Activated B cell treated with CpG ODN at 0.5 μM for 24 hours (primary cell): ENCODE measurements at regions not wholly inside any gene's neighbourhood (a gene's known extent, or its start where the extent isn't known, plus 50 kb on each side); places are given as distances from the start of the nearest gene placed in this dataset.
"Not testable (repeated sequence)": the region's sequence is repeated elsewhere in the genome, so short reads cannot be mapped to it uniquely, and the experiment has no call there.

ENCODE experiments used
- ATAC-seq: fragments of 200-7000 bp; cut with Tn5 transposase; one replicate; pipeline ENCODE4 v1.10.0; 2021; ENCODE audit warnings: low read depth, mild to moderate bottlenecking, moderate library complexity
- CTCF ChIA-PET: fragments of 350-600 bp; sonication (Branson Sonifier 250); formaldehyde crosslinking; loops from one replicate; lab custom pipeline; 2021; ENCODE audit warnings: antibody characterized with exemption; lab: Charles Lee
- POLR2A ChIA-PET: fragments of 350-600 bp; sonication (Branson Sonifier 250); formaldehyde crosslinking; loops from one replicate; lab custom pipeline; 2021; ENCODE audit warnings: antibody characterized with exemption; lab: Charles Lee
- DNase-seq: peaks from one replicate; pipeline ENCODE4 v3.0.0; 2022
- H3K27ac Mint-ChIP-seq: one replicate; pipeline ENCODE4 v1.8.0; 2020; ENCODE audit warnings: mixed read lengths
- H3K27me3 Mint-ChIP-seq: one replicate; pipeline ENCODE4 v1.8.0; 2021; ENCODE audit warnings: mixed read lengths
- H3K36me3 Mint-ChIP-seq: one replicate; pipeline ENCODE4 v1.8.0; 2021; ENCODE audit warnings: low read depth, mixed read lengths
- H3K4me1 Mint-ChIP-seq: one replicate; pipeline ENCODE4 v1.8.0; 2021; ENCODE audit warnings: mixed read lengths
- H3K4me3 Mint-ChIP-seq: one replicate; pipeline ENCODE4 v1.8.0; 2020; ENCODE audit warnings: mild to moderate bottlenecking, mixed read lengths
- H3K9me3 Mint-ChIP-seq: one replicate; pipeline ENCODE4 v1.8.0; 2020; ENCODE audit warnings: mixed read lengths
- CTCF ChIP-seq: fragments of 200-600 bp; IDR thresholded peaks from one replicate; pipeline ENCODE4 v1.8.0; 2022; ENCODE audit warnings: antibody characterized with exemption, mild to moderate bottlenecking
- intact Hi-C: fragments of 100-400 bp; cut with micrococcal nuclease; formaldehyde crosslinking; loops from one replicate; pipeline ENCODE4 v1.15.1; 2024

DNA sequence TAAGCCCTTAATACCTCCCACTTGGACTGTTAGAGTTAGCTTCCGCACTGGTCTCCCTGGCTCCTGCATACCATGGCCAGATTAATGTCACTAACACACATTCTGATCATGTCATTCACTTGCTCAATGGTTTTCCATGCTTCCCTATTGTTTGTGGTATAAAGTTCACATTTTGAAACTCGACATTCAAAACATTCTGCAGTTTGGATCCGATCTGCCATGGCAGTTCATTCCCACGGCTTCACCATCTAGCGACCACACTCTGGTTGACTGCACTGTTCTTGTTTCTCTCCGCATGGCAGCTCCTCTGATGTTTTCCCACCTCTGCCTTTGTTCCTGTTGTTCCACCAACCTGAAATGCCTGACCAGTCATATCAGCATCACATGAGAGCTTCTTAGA is 87.4 kb upstream of the WAC start:
- Mint-ChIP-seq H3K27me3 (peaks cover 3% of the 10 kb centered on the region), H3K27ac (no peak overlapping the region), H3K36me3 (no peaks in the 10 kb centered on the region), H3K4me1 (no peaks in the 10 kb centered on the region), H3K9me3 (no peaks in the 10 kb centered on the region), H3K4me3 (no peak overlapping the region)
- intact Hi-C loops: no loop called here
- ATAC-seq: no peak
- CTCF ChIA-PET: no interaction called here
- no peak for TF ChIP-seq CTCF
- POLR2A ChIA-PET: no interaction called here
- no peak for DNase-seq

- Mint-ChIP-seq H3K36me3 (no peaks in the 10 kb centered on the region), H3K9me3 (peaks cover 4% of the 10 kb centered on the region), H3K27ac (no peak overlapping the region), H3K4me3 (no peak overlapping the region), H3K27me3 (peaks cover 3% of the 10 kb centered on the region), H3K4me1 (no peaks in the 10 kb centered on the region)
- no peak for ATAC-seq
- POLR2A ChIA-PET: no interaction called here
- TF ChIP-seq CTCF: no peak
- DNase-seq: no peak
- CTCF ChIA-PET: no interaction called here
- intact Hi-C loops: no loop called here
These were observed 83.5 kb upstream of the WAC start for GRCh38 chr10:28449382-28449781.

DNA sequence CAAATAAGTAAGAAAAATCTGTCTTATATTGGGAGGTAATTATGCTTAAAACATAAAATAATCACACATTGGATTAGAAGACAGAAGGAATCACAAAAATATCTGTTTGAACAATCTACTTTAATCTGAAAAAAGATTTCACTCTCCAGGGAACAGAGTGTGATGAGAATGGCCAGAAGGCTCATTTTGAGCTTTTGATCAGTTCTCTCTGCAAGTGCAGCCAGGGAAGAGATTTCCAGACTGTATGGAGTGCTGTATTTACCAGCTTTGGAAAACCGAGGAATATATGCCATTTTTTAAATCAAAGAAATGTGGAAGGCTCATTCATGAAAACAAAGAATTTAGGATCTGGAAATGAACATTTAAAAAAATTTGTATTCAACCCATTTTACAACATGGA is 83.0 kb upstream of the WAC start:
- DNase-seq: no peak
- CTCF ChIA-PET: no interaction called here
- POLR2A ChIA-PET: no interaction called here

GRCh38 chr10:28453926-28454325 is 79.0 kb upstream of the WAC start:
- intact Hi-C loops: no loop called here
- ATAC-seq: no peak
- no peaks in the 10 kb centered on the region for H3K36me3 Mint-ChIP-seq
- peaks cover 6% of the 10 kb centered on the region for H3K9me3 Mint-ChIP-seq
- no peak overlapping the region for H3K4me3 Mint-ChIP-seq
- DNase-seq: no peak
- peaks cover 7% of the 10 kb centered on the region for H3K27me3 Mint-ChIP-seq
- ChIA-PET POLR2A (no interaction called here), CTCF (no interaction called here)
- TF ChIP-seq CTCF: no peak
- H3K27ac Mint-ChIP-seq: no peak overlapping the region
- no peaks in the 10 kb centered on the region for H3K4me1 Mint-ChIP-seq

More for the DNA sequence above, 83.0 kb upstream of the WAC start:
- H3K27ac Mint-ChIP-seq: no peak overlapping the region
- intact Hi-C loops: no loop called here
- ATAC-seq: no peak
- H3K4me1 Mint-ChIP-seq: no peaks in the 10 kb centered on the region
- no peak overlapping the region for H3K4me3 Mint-ChIP-seq
- no peak for TF ChIP-seq CTCF
- no peaks in the 10 kb centered on the region for H3K36me3 Mint-ChIP-seq
- peaks cover 5% of the 10 kb centered on the region for H3K9me3 Mint-ChIP-seq
- peaks cover 3% of the 10 kb centered on the region for H3K27me3 Mint-ChIP-seq

DNA sequence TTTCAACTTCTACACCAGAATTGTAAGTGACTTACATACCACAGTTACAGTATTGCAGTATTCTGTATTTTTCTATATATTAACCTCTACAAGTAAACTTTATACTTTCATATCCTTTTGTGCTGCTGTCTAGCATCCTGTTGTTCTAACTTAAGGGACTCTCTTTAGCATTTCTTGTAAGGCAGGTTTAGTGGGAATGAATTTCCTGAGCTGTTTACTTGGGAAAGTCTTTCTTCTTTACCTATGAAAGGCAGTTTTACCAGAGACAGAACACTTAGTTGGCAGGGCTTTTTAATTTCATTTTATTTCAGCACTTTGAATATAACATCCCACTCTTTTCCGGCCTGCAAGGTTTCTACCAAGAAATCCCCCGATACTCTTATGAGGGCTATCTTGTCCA is 75.8 kb upstream of the WAC start:
- Mint-ChIP-seq H3K27me3 (peaks cover 10% of the 10 kb centered on the region), H3K27ac (no peak overlapping the region), H3K9me3 (peaks cover 6% of the 10 kb centered on the region), H3K4me1 (no peaks in the 10 kb centered on the region), H3K36me3 (no peaks in the 10 kb centered on the region), H3K4me3 (no peak overlapping the region)
- no peak for DNase-seq
- intact Hi-C loops: no loop called here
- no peak for TF ChIP-seq CTCF
- no peak for ATAC-seq
- ChIA-PET POLR2A (no interaction called here), CTCF (no interaction called here)

DNA sequence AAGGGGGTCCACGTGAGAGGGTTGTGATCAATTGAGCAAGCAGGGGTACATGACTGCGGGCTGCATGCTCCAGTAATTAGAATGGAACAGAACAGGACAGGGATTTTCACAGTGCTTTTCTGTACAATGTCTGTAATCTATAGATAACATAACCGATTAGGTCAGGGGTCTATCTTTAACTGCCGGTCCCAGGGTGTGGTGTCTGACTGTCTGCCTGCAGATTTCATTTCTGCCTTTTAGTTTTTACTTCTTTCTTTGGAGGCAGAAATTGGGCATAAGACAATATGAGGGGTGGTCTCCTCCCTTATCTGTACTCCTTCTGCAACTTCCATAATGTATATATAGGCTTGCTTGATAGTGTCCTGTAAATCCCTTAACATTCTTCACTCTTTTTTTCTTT is 75.0 kb upstream of the WAC start:
- H3K4me1 Mint-ChIP-seq, H3K4me3 Mint-ChIP-seq, CTCF ChIA-PET, intact Hi-C loops, H3K9me3 Mint-ChIP-seq, H3K27ac Mint-ChIP-seq, ATAC-seq, POLR2A ChIA-PET, H3K36me3 Mint-ChIP-seq, DNase-seq: not testable (repeated sequence)
- H3K27me3 Mint-ChIP-seq: peaks cover 12% of the 10 kb centered on the region
